Aorta (tissue), 5 donors: ENCODE measurements at regions not wholly inside any gene's neighbourhood (a gene's known extent, or its start where the extent isn't known, plus 50 kb on each side); places are given as distances from the start of the nearest gene placed in this dataset.
A peak's percentile ranks its signal among the peaks of the same experiment; 100 is the strongest.

Experiments used
- ATAC-seq: fragments of 200-7000 bp; cut with Tn5 transposase; one replicate; pipeline ENCODE4 v1.9.1; 2022; ENCODE audit warnings: moderate library complexity; ENCODE audit not compliant: low FRiP score
- DNase-seq, 2 donors: peaks; one replicate each; pipeline ENCODE4 v3.0.0-alpha.2; 2020
- H3K27ac ChIP-seq, 2 donors: one replicate each; pipeline ENCODE4 v1.5.1; 2013; ENCODE audit warnings: low read length in 2 of 2, mild to moderate bottlenecking in 2 of 2, moderate library complexity in 2 of 2, control low read depth in 1 of 2, inconsistent platforms in 1 of 2, low read depth in 1 of 2
- H3K27me3 ChIP-seq, 2 donors: one replicate each; pipeline ENCODE4 v1.6.1; 2013; ENCODE audit warnings: control low read depth in 1 of 2, low read length in 1 of 2, mild to moderate bottlenecking in 1 of 2, moderate library complexity in 1 of 2; ENCODE audit not compliant: insufficient read depth in 2 of 2, control insufficient read depth in 1 of 2
- H3K36me3 ChIP-seq, 2 donors: one replicate each; pipeline ENCODE4 v1.6.1; 2013; ENCODE audit warnings: control low read depth in 1 of 2, low read length in 1 of 2, mild to moderate bottlenecking in 1 of 2; ENCODE audit not compliant: insufficient read depth in 2 of 2, control insufficient read depth in 1 of 2
- H3K4me1 ChIP-seq, 2 donors: one replicate each; pipeline ENCODE4 v1.6.1; 2013; ENCODE audit warnings: low read length in 2 of 2, control low read depth in 1 of 2, mild to moderate bottlenecking in 1 of 2, moderate library complexity in 1 of 2; ENCODE audit not compliant: insufficient read depth in 2 of 2, control insufficient read depth in 1 of 2
- H3K4me3 ChIP-seq, 2 donors: one replicate each; pipeline ENCODE4 v1.5.1; 2013; ENCODE audit warnings: low read length in 2 of 2, control low read depth in 1 of 2, mild to moderate bottlenecking in 1 of 2
- H3K9me3 ChIP-seq: one replicate; pipeline ENCODE4 v1.6.1; 2013; ENCODE audit warnings: mild to moderate bottlenecking, low read length; ENCODE audit not compliant: control insufficient read depth
- WGBS, 2 donors: extraction: QIAGEN DNeasy Blood & Tissue Kit; methylation state at CpG; one replicate each; pipeline ENCODE4 v1.1.7; 2013; 5-methylcytosine and 5-hydroxymethylcytosine counted together
- intact Hi-C, 2 donors: fragments of 100-400 bp; cut with DNase I; formaldehyde crosslinking; loops; one replicate each; pipeline versions ENCODE4 v1.14.2 to v1.15.0; 2022
- donor health status: healthy with polysubstance abuse.
- donor health status: Bipolar disorder and iron deficiency.
- donor health status: DM: no; HTN: no; CAD: no.
- donor health status: DM: no; HTN: no; CAD: no.
- donor health status: DM: yes; HTN: yes; CAD: no.

DNA sequence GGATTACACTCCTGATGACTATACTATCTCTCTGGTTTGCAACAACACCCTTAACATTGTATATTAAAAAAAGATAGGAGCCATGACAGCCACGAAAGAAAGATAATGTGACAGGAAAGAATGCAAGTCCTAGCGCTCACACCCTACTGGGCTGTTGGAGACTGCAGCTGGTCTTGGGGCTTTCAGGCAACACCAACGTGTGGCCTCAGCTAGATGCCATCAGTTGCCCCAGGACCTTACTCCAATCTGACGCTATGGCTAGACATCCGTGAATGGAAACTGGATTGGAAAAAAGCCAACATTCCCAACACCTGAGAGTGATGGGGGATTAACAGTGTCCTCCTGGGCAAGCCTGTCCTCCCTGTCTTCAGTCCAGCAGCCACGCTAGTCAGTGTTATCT, 357.4 kb upstream of the GULP1 start:
- Histone ChIP-seq H3K9me3 (no peaks in the 10 kb centered on the region), H3K4me3 (peak overlapping the region in 1 of 2 donors; percentile 15), H3K36me3 (no peaks in the 10 kb centered on the region), H3K27me3 (no peaks in the 10 kb centered on the region), H3K4me1 (peaks cover 0 to 6% of the 10 kb centered on the region in 2 donors), H3K27ac (no peak overlapping the region)
- intact Hi-C loops = no loop called here
- DNase-seq = no peak
- WGBS, 2 donors = 40 to 46% methylated on average over 6 of the region's 6 CpGs
- no peak for ATAC-seq

DNA sequence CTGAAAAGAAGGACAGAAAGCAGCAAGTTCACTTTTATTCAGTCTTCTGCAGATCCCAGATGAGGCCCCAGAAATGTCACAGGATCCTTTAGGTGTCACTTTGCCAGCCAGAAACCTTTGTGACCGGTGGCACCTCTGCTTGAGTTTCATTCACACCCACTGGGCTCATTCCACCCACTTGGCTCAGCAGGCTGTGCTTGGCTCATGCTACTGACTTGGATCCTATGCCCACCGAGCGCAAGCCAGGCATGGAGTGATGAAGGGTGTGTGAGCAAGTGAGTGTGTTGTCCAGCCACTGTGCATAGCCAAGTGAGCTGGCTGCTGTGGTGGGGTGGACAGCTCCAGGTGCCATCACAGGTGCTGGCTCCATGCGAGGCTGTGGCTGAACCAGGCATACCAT, 357.0 kb upstream of the GULP1 start:
- no peaks in the 10 kb centered on the region for H3K27me3 ChIP-seq
- 12 to 15% methylated on average over 4 of the region's 4 CpGs for WGBS, 2 donors
- no peaks in the 10 kb centered on the region for H3K9me3 ChIP-seq
- H3K4me1 ChIP-seq = peaks cover 0 to 6% of the 10 kb centered on the region in 2 donors
- intact Hi-C loops = no loop called here
- DNase-seq = peak; percentile 48 to 76
- peak overlapping the region in 1 of 2 donors; percentile 15 for H3K4me3 ChIP-seq
- H3K27ac ChIP-seq = no peak overlapping the region
- peak; percentile 47 for ATAC-seq
- no peaks in the 10 kb centered on the region for H3K36me3 ChIP-seq

DNA sequence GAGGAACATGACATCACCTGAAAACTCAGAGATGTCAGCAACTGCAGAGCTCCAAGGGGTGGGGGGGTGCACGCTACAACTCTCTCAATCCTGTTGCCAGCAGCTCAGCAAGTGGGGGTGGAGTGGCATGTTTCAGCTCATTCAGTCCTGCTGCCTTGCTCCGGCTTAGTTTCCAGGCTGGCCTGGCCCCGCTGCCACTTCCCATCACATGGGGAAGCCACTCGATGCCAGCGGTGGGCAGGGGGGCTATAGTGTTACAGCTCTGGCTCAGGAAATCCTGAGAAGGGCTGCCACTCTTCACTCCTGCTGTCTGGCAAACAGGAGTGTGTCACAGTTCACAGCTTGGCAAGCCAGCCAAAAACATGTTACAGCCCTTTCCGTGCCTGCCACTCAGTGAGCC, 356.5 kb upstream of the GULP1 start:
- Histone ChIP-seq H3K27me3 (no peaks in the 10 kb centered on the region), H3K4me1 (peaks cover 0 to 6% of the 10 kb centered on the region in 2 donors), H3K4me3 (no peak overlapping the region), H3K9me3 (no peaks in the 10 kb centered on the region), H3K36me3 (no peaks in the 10 kb centered on the region), H3K27ac (no peak overlapping the region)
- peak; percentile 11 for ATAC-seq
- intact Hi-C loops = no loop called here
- 36 to 38% methylated on average over 6 of the region's 6 CpGs for WGBS, 2 donors
- no peak for DNase-seq

DNA sequence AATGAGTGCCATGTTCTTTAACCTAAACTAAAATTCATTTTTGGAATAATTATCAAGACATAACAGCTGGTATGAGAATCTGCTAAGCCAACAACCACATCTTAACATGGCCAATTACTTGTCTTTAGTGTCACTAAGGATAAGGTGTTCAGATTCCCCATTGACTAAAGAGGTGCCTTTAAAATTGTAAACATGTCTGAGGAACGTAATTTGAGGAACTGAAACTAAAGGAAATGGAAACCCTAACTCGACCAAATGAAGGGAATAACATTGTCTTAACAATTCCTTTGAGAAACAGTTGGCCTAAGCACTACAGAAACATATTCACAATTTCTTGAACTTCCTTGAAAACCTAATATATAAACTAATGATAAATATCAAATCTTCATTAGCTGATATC, 355.4 kb upstream of the GULP1 start:
- no peak overlapping the region for H3K27ac ChIP-seq
- H3K4me1 ChIP-seq = peaks cover 0 to 6% of the 10 kb centered on the region in 2 donors
- ATAC-seq (no peak), DNase-seq (no peak)
- intact Hi-C loops = no loop called here
- WGBS, 2 donors = 87 to 92% methylated on average over 2 of the region's 2 CpGs
- H3K9me3 ChIP-seq = no peaks in the 10 kb centered on the region
- no peaks in the 10 kb centered on the region for H3K27me3 ChIP-seq
- H3K4me3 ChIP-seq = no peak overlapping the region
- no peaks in the 10 kb centered on the region for H3K36me3 ChIP-seq

DNA sequence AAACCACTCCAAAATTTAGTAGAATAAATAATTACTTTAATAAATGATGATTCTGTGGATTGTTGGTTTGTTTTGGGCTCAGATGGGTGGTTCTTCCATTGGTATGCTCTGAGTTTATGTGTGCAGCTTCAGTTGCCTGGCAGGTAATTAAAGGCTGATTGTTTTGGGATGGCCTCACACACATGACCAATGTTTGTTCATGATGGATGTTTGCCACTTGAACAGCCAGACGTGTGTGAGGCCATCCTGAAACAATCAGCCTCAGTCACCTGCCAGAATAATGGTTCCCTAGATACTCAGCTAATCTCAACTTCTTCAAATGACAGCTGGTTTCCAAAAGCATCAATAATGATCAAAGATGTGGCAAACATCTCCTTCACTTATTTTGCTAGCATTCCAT, 352.5 kb upstream of the GULP1 start:
- intact Hi-C loops = no loop called here
- H3K4me3 ChIP-seq = no peak overlapping the region
- ATAC-seq = no peak
- no peaks in the 10 kb centered on the region for H3K36me3 ChIP-seq
- H3K4me1 ChIP-seq = peaks cover 0 to 6% of the 10 kb centered on the region in 2 donors
- no peak overlapping the region for H3K27ac ChIP-seq
- H3K27me3 ChIP-seq = no peaks in the 10 kb centered on the region
- no peak for DNase-seq
- WGBS, 2 donors = 3 to 5% methylated on average over 1 of the region's 1 CpG
- H3K9me3 ChIP-seq = no peaks in the 10 kb centered on the region

DNA sequence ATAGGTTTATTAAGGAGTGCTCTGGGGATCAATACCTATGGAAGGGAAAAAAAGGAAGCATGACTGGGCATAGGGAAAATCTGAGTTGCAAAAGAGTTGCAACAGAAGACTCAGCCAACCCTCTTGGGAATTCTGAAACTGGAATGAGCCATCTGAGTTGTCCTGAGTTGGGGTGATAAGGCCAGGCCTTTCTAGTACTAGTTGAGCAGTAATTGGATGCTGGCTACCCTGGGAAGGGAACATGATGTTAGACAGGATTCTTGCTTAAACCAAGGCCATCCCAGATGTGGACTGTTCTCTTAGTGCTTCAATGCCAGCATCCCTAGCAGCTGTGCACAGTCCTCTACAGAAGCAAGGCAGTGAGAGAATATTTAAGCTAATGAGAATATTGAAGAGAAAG, 348.8 kb upstream of the GULP1 start:
- H3K27ac ChIP-seq = no peak overlapping the region
- no peak for DNase-seq
- H3K4me3 ChIP-seq = no peak overlapping the region
- ATAC-seq = no peak
- intact Hi-C loops = no loop called here
- no peaks in the 10 kb centered on the region for H3K36me3 ChIP-seq
- H3K9me3 ChIP-seq = no peaks in the 10 kb centered on the region
- H3K4me1 ChIP-seq = peaks cover 0 to 2% of the 10 kb centered on the region in 2 donors
- H3K27me3 ChIP-seq = no peaks in the 10 kb centered on the region

DNA sequence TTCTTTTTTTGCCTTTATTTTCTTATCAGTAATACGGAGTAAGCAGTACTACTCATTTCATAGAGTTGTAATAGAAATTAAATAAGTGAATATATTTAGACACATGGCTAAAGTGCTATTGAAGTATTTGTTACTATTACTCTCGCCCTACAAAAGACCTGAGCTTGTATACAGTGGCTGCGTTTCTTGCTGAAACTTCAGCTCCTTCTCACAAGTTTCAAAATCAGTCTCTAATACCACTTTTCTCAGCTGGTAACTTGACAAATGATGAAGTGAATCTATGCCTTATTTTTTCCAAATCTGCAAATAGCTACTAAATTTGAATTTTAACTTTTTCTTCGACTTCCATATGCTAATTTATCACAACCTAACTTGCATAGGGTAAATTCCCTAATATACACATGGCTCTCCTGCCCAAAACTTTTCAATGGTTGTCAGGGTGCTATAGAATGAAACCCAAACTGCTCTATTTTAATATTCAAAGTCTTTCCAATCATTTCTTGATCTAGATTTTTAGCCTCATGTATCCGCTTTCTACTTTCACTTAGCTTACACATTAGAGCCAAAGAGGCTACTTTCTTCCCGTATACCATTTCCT, 347.8 kb upstream of the GULP1 start:
- ATAC-seq = no peak
- intact Hi-C loops = no loop called here
- H3K36me3 ChIP-seq = no peaks in the 10 kb centered on the region
- H3K4me3 ChIP-seq = no peak overlapping the region
- peaks cover 0 to 2% of the 10 kb centered on the region in 2 donors for H3K4me1 ChIP-seq
- no peaks in the 10 kb centered on the region for H3K9me3 ChIP-seq
- H3K27ac ChIP-seq = no peak overlapping the region
- 89% methylated on average over 6 of the region's 6 CpGs for WGBS, 2 donors
- no peak for DNase-seq
- H3K27me3 ChIP-seq = no peaks in the 10 kb centered on the region

DNA sequence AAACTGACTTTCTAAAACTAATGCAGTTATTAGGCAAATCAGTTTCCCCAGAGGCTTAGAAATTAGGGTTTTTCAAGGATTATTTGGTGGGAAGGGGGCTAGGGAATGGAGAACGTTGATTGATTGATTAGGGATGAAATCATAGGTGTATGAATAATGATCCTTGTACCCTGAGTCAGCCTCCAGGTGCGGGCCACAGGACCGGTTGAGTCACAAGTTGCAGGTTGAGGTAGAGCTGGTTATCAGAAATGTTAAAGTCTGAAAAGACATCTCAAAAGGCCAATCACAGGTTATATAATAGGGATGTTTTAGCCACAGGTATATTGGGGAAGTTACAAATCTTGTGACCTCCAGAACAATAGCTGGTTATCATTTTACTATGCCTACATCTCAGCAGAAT, 341.8 kb upstream of the GULP1 start:
- Histone ChIP-seq H3K9me3 (peaks cover 2% of the 10 kb centered on the region), H3K4me3 (no peak overlapping the region), H3K27ac (no peak overlapping the region), H3K27me3 (no peaks in the 10 kb centered on the region), H3K36me3 (no peaks in the 10 kb centered on the region), H3K4me1 (no peaks in the 10 kb centered on the region)
- intact Hi-C loops = no loop called here
- DNase-seq (no peak), ATAC-seq (no peak)
- 92 to 95% methylated on average over 3 of the region's 3 CpGs for WGBS, 2 donors

DNA sequence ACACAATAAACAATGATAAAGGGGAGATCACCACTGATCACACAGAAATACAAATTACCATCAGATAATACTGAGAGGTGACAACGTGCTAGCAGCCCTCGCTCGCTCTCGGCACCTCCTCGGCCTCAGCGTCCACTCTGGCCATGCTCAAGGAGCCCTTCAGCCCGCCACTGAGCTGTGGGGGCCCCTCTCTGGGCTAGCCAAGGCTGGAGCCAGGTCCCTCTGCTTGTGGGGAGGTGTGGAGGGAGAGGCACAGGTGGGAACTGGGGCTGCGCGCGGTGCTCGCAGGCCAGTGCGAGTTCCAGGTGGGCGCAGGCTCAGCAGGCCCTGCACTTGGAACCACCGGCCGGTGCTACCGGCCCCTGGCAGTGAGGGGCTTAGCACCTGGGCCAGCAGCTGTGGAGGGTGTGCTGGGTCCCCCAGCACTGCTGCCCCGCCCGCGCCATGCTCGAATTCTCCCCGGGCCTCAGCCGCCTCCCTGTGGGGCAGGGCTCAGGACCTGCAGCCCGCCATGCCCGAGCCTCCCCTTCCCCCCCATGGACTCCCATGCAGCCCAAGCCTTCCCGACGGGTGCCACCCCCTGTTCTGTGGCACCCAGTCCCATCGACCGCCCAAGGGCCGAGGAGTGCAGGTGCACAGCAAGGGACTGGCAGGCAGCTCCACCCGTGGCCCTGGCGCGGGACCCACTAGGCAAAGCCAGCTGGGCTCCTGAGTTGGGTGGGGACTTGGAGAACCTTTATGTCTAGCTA, 340.0 kb upstream of the GULP1 start:
- no peak overlapping the region for H3K27ac ChIP-seq
- H3K36me3 ChIP-seq = no peaks in the 10 kb centered on the region
- DNase-seq (no peak), ATAC-seq (peak; percentile 19)
- WGBS, 2 donors = 97 to 98% methylated on average over 31 to 32 of the region's 32 CpGs
- H3K9me3 ChIP-seq = peaks cover 2% of the 10 kb centered on the region
- no peaks in the 10 kb centered on the region for H3K27me3 ChIP-seq
- no peaks in the 10 kb centered on the region for H3K4me1 ChIP-seq
- H3K4me3 ChIP-seq = no peak overlapping the region
- intact Hi-C loops = no loop called here
